ENCODE measurements at regions not wholly inside any gene's neighbourhood (a gene's known extent, or its start where the extent isn't known, plus 50 kb on each side); places are given as distances from the start of the nearest gene placed in this dataset.
"Not testable (repeated sequence)": the region's sequence is repeated elsewhere in the genome, so short reads cannot be mapped to it uniquely, and the experiment has no call there.

GRCh38 chr15:34644061-34644460 lies 60.6 kb upstream of the GOLGA8B start:
- TF ChIP-seq, protein P1, sequence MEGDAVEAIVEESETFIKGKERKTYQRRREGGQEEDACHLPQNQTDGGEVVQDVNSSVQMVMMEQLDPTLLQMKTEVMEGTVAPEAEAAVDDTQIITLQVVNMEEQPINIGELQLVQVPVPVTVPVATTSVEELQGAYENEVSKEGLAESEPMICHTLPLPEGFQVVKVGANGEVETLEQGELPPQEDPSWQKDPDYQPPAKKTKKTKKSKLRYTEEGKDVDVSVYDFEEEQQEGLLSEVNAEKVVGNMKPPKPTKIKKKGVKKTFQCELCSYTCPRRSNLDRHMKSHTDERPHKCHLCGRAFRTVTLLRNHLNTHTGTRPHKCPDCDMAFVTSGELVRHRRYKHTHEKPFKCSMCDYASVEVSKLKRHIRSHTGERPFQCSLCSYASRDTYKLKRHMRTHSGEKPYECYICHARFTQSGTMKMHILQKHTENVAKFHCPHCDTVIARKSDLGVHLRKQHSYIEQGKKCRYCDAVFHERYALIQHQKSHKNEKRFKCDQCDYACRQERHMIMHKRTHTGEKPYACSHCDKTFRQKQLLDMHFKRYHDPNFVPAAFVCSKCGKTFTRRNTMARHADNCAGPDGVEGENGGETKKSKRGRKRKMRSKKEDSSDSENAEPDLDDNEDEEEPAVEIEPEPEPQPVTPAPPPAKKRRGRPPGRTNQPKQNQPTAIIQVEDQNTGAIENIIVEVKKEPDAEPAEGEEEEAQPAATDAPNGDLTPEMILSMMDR (IDR thresholded peaks at IDR 0.05; ENCODE audit: insufficient read depth, low read length, severe bottlenecking), result no peak
- no peak overlapping the region for H3K4me3 ChIP-seq (ENCODE audit: low read depth, low read length)
- H3K36me3 ChIP-seq (ENCODE audit: control insufficient read depth, insufficient read depth, low read length), result no peaks in the 10 kb centered on the region
- FAIRE-seq (no peak), DNase-seq (ENCODE audit: low read depth) (peak; percentile 79)
- H3K27me3 ChIP-seq (ENCODE audit: control insufficient read depth, insufficient read depth, low read length), result no peaks in the 10 kb centered on the region

- FAIRE-seq, result no peak
Measured at GRCh38 chr15:34642247-34642646, 58.8 kb upstream of the GOLGA8B start.

DNA sequence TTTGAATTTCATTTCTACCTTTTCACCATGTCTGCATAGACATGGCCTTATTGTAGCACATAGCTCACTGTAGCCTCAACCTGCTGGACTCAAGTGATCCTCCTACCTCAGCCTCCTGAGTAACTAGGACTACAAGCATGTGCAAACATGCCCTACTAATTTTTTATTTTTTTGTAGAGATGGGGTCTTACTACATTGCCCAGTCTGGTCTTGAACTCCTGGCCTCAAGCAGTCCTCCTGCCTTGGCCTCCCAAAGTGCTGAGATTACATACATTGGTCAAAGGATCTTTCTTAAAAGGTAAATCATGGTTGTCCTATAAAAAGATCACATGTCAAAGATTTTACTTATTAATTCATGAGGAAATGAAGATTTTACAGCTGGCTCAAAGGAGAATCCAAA lies 57.2 kb upstream of the GOLGA8B start:
- FAIRE-seq (no peak), DNase-seq (ENCODE audit: low read depth) (no peak)
- Histone ChIP-seq H3K4me3 (ENCODE audit: low read depth, low read length) (no peak overlapping the region), H3K27me3 (ENCODE audit: control insufficient read depth, insufficient read depth, low read length) (no peaks in the 10 kb centered on the region), H3K36me3 (ENCODE audit: control insufficient read depth, insufficient read depth, low read length) (no peaks in the 10 kb centered on the region)
- TF ChIP-seq, protein P1 (IDR thresholded peaks at IDR 0.05; ENCODE audit: insufficient read depth, low read length, severe bottlenecking), result no peak

More at GRCh38 chr15:34642247-34642646, 58.8 kb upstream of the GOLGA8B start:
- H3K4me3 ChIP-seq (ENCODE audit: low read depth, low read length), result no peak overlapping the region
- TF ChIP-seq, protein P1 (IDR thresholded peaks at IDR 0.05; ENCODE audit: insufficient read depth, low read length, severe bottlenecking), result no peak
- H3K36me3 ChIP-seq (ENCODE audit: control insufficient read depth, insufficient read depth, low read length), result no peaks in the 10 kb centered on the region
- H3K27me3 ChIP-seq (ENCODE audit: control insufficient read depth, insufficient read depth, low read length), result no peaks in the 10 kb centered on the region
- no peak for DNase-seq (ENCODE audit: low read depth)

GRCh38 chr15:34637305-34637704 lies 53.9 kb upstream of the GOLGA8B start:
- FAIRE-seq (no peak), DNase-seq (ENCODE audit: low read depth) (no peak)
- Histone ChIP-seq H3K27me3 (ENCODE audit: control insufficient read depth, insufficient read depth, low read length) (no peaks in the 10 kb centered on the region), H3K4me3 (ENCODE audit: low read depth, low read length) (no peak overlapping the region), H3K36me3 (ENCODE audit: control insufficient read depth, insufficient read depth, low read length) (no peaks in the 10 kb centered on the region)
- TF ChIP-seq, protein P1 (IDR thresholded peaks at IDR 0.05; ENCODE audit: insufficient read depth, low read length, severe bottlenecking), result no peak

- FAIRE-seq; DNase-seq (ENCODE audit: low read depth); H3K4me3 ChIP-seq (ENCODE audit: low read depth, low read length); H3K27me3 ChIP-seq (ENCODE audit: control insufficient read depth, insufficient read depth, low read length); H3K36me3 ChIP-seq (ENCODE audit: control insufficient read depth, insufficient read depth, low read length): not testable (repeated sequence)
Measured at GRCh38 chr15:34633602-34634001, 50.2 kb upstream of the GOLGA8B start.
